ENCODE measurements at regions not wholly inside any gene's neighbourhood (a gene's known extent, or its start where the extent isn't known, plus 50 kb on each side); places are given as distances from the start of the nearest gene placed in this dataset.
A peak's percentile ranks its signal among the peaks of the same experiment; 100 is the strongest.

- Histone ChIP-seq H3K9me3 (ENCODE audit: control insufficient read depth, low read length) (no peaks in the 10 kb centered on the region), H3K4me3 (ENCODE audit: low read length) (peak overlapping the region; percentile 82), H3K27me3 (replicated peaks; ENCODE audit: control insufficient read depth, insufficient read depth, low read length) (no peaks in the 10 kb centered on the region), H3K4me1 (ENCODE audit: control insufficient read depth, insufficient read depth, low read length) (peaks cover 33% of the 10 kb centered on the region), H3K36me3 (ENCODE audit: control insufficient read depth, insufficient read depth, low read length, severe bottlenecking) (no peaks in the 10 kb centered on the region), H3K9ac (ENCODE audit: low read length) (peak overlapping the region; percentile 95)
- DNase-seq (ENCODE audit: low read depth): peak; percentile 91
Measured at GRCh38 chr1:244969355-244970235, 105.3 kb upstream of the HNRNPU start.

- Histone ChIP-seq H3K27me3 (replicated peaks; ENCODE audit: control insufficient read depth, insufficient read depth, low read length) (no peaks in the 10 kb centered on the region), H3K9ac (ENCODE audit: low read length) (peak overlapping the region; percentile 95), H3K36me3 (ENCODE audit: control insufficient read depth, insufficient read depth, low read length, severe bottlenecking) (no peaks in the 10 kb centered on the region), H3K4me1 (ENCODE audit: control insufficient read depth, insufficient read depth, low read length) (peaks cover 35% of the 10 kb centered on the region), H3K4me3 (ENCODE audit: low read length) (peak overlapping the region; percentile 82), H3K9me3 (ENCODE audit: control insufficient read depth, low read length) (no peaks in the 10 kb centered on the region)
- DNase-seq (ENCODE audit: low read depth): peak; percentile 29
Measured at GRCh38 chr1:244968881-244969280, 104.5 kb upstream of the HNRNPU start.

GRCh38 chr1:244968471-244968871 lies 104.1 kb upstream of the HNRNPU start:
- Histone ChIP-seq H3K4me3 (ENCODE audit: low read length) (peak overlapping the region; percentile 82), H3K27me3 (replicated peaks; ENCODE audit: control insufficient read depth, insufficient read depth, low read length) (no peaks in the 10 kb centered on the region), H3K9ac (ENCODE audit: low read length) (peak overlapping the region; percentile 95), H3K9me3 (ENCODE audit: control insufficient read depth, low read length) (no peaks in the 10 kb centered on the region), H3K4me1 (ENCODE audit: control insufficient read depth, insufficient read depth, low read length) (peaks cover 39% of the 10 kb centered on the region), H3K36me3 (ENCODE audit: control insufficient read depth, insufficient read depth, low read length, severe bottlenecking) (no peaks in the 10 kb centered on the region)
- DNase-seq (ENCODE audit: low read depth): peak; percentile 30

- Histone ChIP-seq H3K9ac (ENCODE audit: low read length) (no peak overlapping the region), H3K4me3 (ENCODE audit: low read length) (no peak overlapping the region), H3K27me3 (replicated peaks; ENCODE audit: control insufficient read depth, insufficient read depth, low read length) (no peaks in the 10 kb centered on the region), H3K4me1 (ENCODE audit: control insufficient read depth, insufficient read depth, low read length) (peaks cover 40% of the 10 kb centered on the region), H3K9me3 (ENCODE audit: control insufficient read depth, low read length) (no peaks in the 10 kb centered on the region), H3K36me3 (ENCODE audit: control insufficient read depth, insufficient read depth, low read length, severe bottlenecking) (no peaks in the 10 kb centered on the region)
- DNase-seq (ENCODE audit: low read depth): no peak
Measured at GRCh38 chr1:244967159-244967558, 102.8 kb upstream of the HNRNPU start.

GRCh38 chr1:244965185-244966030 lies 101.1 kb upstream of the HNRNPU start:
- peaks cover 35% of the 10 kb centered on the region for H3K4me1 ChIP-seq (ENCODE audit: control insufficient read depth, insufficient read depth, low read length)
- H3K9me3 ChIP-seq (ENCODE audit: control insufficient read depth, low read length): no peaks in the 10 kb centered on the region
- peak; percentile 11 for DNase-seq (ENCODE audit: low read depth)
- no peaks in the 10 kb centered on the region for H3K36me3 ChIP-seq (ENCODE audit: control insufficient read depth, insufficient read depth, low read length, severe bottlenecking)
- peak overlapping the region; percentile 48 for H3K9ac ChIP-seq (ENCODE audit: low read length)
- no peak overlapping the region for H3K4me3 ChIP-seq (ENCODE audit: low read length)
- no peaks in the 10 kb centered on the region for H3K27me3 ChIP-seq (replicated peaks; ENCODE audit: control insufficient read depth, insufficient read depth, low read length)

GRCh38 chr1:244964112-244964971 lies 100.0 kb upstream of the HNRNPU start:
- H3K4me3 ChIP-seq (ENCODE audit: low read length): peak overlapping the region; percentile 48

GRCh38 chr1:244963231-244963826 lies 99.0 kb upstream of the HNRNPU start:
- peak; percentile 41 for DNase-seq (ENCODE audit: low read depth)
- H3K36me3 ChIP-seq (ENCODE audit: control insufficient read depth, insufficient read depth, low read length, severe bottlenecking): no peaks in the 10 kb centered on the region
- peaks cover 26% of the 10 kb centered on the region for H3K4me1 ChIP-seq (ENCODE audit: control insufficient read depth, insufficient read depth, low read length)
- H3K9me3 ChIP-seq (ENCODE audit: control insufficient read depth, low read length): no peaks in the 10 kb centered on the region
- H3K27me3 ChIP-seq (replicated peaks; ENCODE audit: control insufficient read depth, insufficient read depth, low read length): no peaks in the 10 kb centered on the region
- no peak overlapping the region for H3K4me3 ChIP-seq (ENCODE audit: low read length)
- peak overlapping the region; percentile 48 for H3K9ac ChIP-seq (ENCODE audit: low read length)

More at GRCh38 chr1:244964112-244964971, 100.0 kb upstream of the HNRNPU start:
- Histone ChIP-seq H3K4me1 (ENCODE audit: control insufficient read depth, insufficient read depth, low read length) (peaks cover 35% of the 10 kb centered on the region), H3K9ac (ENCODE audit: low read length) (peak overlapping the region; percentile 48), H3K27me3 (replicated peaks; ENCODE audit: control insufficient read depth, insufficient read depth, low read length) (no peaks in the 10 kb centered on the region), H3K9me3 (ENCODE audit: control insufficient read depth, low read length) (no peaks in the 10 kb centered on the region), H3K36me3 (ENCODE audit: control insufficient read depth, insufficient read depth, low read length, severe bottlenecking) (no peaks in the 10 kb centered on the region)
- peak; percentile 80 for DNase-seq (ENCODE audit: low read depth)

- no peak for DNase-seq (ENCODE audit: low read depth)
- Histone ChIP-seq H3K9ac (ENCODE audit: low read length) (no peak overlapping the region), H3K4me1 (ENCODE audit: control insufficient read depth, insufficient read depth, low read length) (peaks cover 24% of the 10 kb centered on the region), H3K4me3 (ENCODE audit: low read length) (no peak overlapping the region), H3K36me3 (ENCODE audit: control insufficient read depth, insufficient read depth, low read length, severe bottlenecking) (no peaks in the 10 kb centered on the region), H3K27me3 (replicated peaks; ENCODE audit: control insufficient read depth, insufficient read depth, low read length) (no peaks in the 10 kb centered on the region), H3K9me3 (ENCODE audit: control insufficient read depth, low read length) (no peaks in the 10 kb centered on the region)
Measured at GRCh38 chr1:244962130-244962529, 97.8 kb upstream of the HNRNPU start.

- no peaks in the 10 kb centered on the region for H3K9me3 ChIP-seq (ENCODE audit: control insufficient read depth, low read length)
- no peak overlapping the region for H3K4me3 ChIP-seq (ENCODE audit: low read length)
- H3K4me1 ChIP-seq (ENCODE audit: control insufficient read depth, insufficient read depth, low read length): peaks cover 24% of the 10 kb centered on the region
- no peak overlapping the region for H3K9ac ChIP-seq (ENCODE audit: low read length)
- no peaks in the 10 kb centered on the region for H3K27me3 ChIP-seq (replicated peaks; ENCODE audit: control insufficient read depth, insufficient read depth, low read length)
- DNase-seq (ENCODE audit: low read depth): no peak
- H3K36me3 ChIP-seq (ENCODE audit: control insufficient read depth, insufficient read depth, low read length, severe bottlenecking): no peaks in the 10 kb centered on the region
Measured at GRCh38 chr1:244960904-244961303, 96.6 kb upstream of the HNRNPU start.

- H3K4me1 ChIP-seq (ENCODE audit: control insufficient read depth, insufficient read depth, low read length): peaks cover 5% of the 10 kb centered on the region
- no peaks in the 10 kb centered on the region for H3K27me3 ChIP-seq (replicated peaks; ENCODE audit: control insufficient read depth, insufficient read depth, low read length)
- H3K4me3 ChIP-seq (ENCODE audit: low read length): no peak overlapping the region
- H3K36me3 ChIP-seq (ENCODE audit: control insufficient read depth, insufficient read depth, low read length, severe bottlenecking): no peaks in the 10 kb centered on the region
- no peak overlapping the region for H3K9ac ChIP-seq (ENCODE audit: low read length)
- no peaks in the 10 kb centered on the region for H3K9me3 ChIP-seq (ENCODE audit: control insufficient read depth, low read length)
- no peak for DNase-seq (ENCODE audit: low read depth)
Measured at GRCh38 chr1:244958593-244958992, 94.2 kb upstream of the HNRNPU start.

Data from adipocyte (in vitro differentiated cells).